Loucy (cell line): ENCODE measurements at regions not wholly inside any gene's neighbourhood (a gene's known extent, or its start where the extent isn't known, plus 50 kb on each side); places are given as distances from the start of the nearest gene placed in this dataset.

ENCODE experiments used
- H2AFZ ChIP-seq: fragments of 200-600 bp; sonication (generic); 2 replicates; pipeline ENCODE4 v1.6.0; 2016; ENCODE audit warnings: antibody characterized with exemption, mild to moderate bottlenecking, low read length, moderate library complexity
- H3F3A ChIP-seq: fragments of 200-600 bp; 2 replicates; pipeline ENCODE4 v1.6.0; 2016; ENCODE audit warnings: antibody characterized with exemption, low read depth, mild to moderate bottlenecking
- H3K27me3 ChIP-seq: fragments of 200-600 bp; sonication (generic); 2 replicates; pipeline ENCODE4 v1.6.1; 2014; ENCODE audit warnings: low read length, mild to moderate bottlenecking; ENCODE audit not compliant: insufficient read depth, poor library complexity, severe bottlenecking
- H3K36me3 ChIP-seq: fragments of 200-600 bp; sonication (generic); 2 replicates; pipeline ENCODE4 v1.6.1; 2016; ENCODE audit warnings: low read length; ENCODE audit not compliant: insufficient read depth
- H3K4me1 ChIP-seq: fragments of 200-600 bp; sonication (generic); 2 replicates; pipeline ENCODE4 v1.5.1; 2014; ENCODE audit warnings: low read length, mild to moderate bottlenecking; ENCODE audit not compliant: insufficient read depth, poor library complexity, severe bottlenecking
- H3K4me2 ChIP-seq: fragments of 200-600 bp; sonication (generic); 2 replicates; pipeline ENCODE4 v1.6.0; 2014; ENCODE audit warnings: antibody characterized with exemption, low read length, low read depth, mild to moderate bottlenecking; ENCODE audit not compliant: poor library complexity, severe bottlenecking
- H3K4me3 ChIP-seq: fragments of 200-600 bp; sonication (generic); 2 replicates; pipeline ENCODE4 v1.5.1; 2014; ENCODE audit warnings: low read length, mild to moderate bottlenecking, mixed read lengths; ENCODE audit not compliant: poor library complexity, severe bottlenecking
- H3K79me2 ChIP-seq: fragments of 200-600 bp; sonication (generic); 2 replicates; pipeline ENCODE4 v1.6.1; 2014; ENCODE audit warnings: low read length; ENCODE audit not compliant: insufficient read depth
- H3K9ac ChIP-seq: fragments of 200-600 bp; sonication (generic); 2 replicates; pipeline ENCODE4 v1.6.0; 2014; ENCODE audit warnings: mild to moderate bottlenecking, low read depth, low read length, moderate library complexity; ENCODE audit not compliant: poor library complexity, severe bottlenecking
- H3K9me2 ChIP-seq: fragments of 200-600 bp; sonication (generic); replicated peaks from 2 replicates; pipeline ENCODE4 v1.6.1; 2016; ENCODE audit warnings: low read depth, low read length, mixed read lengths
- H3K9me3 ChIP-seq: fragments of 200-600 bp; sonication (generic); 2 replicates; pipeline ENCODE4 v1.6.1; 2014; ENCODE audit warnings: mild to moderate bottlenecking, antibody characterized with exemption, low read length, low read depth; ENCODE audit not compliant: insufficient read depth
- H4K20me1 ChIP-seq: fragments of 200-600 bp; sonication (generic); 2 replicates; pipeline ENCODE4 v1.6.0; 2014; ENCODE audit warnings: antibody characterized with exemption, low read length, mild to moderate bottlenecking; ENCODE audit not compliant: insufficient read depth, poor library complexity, severe bottlenecking
- EZH2phosphoT487 ChIP-seq: fragments of 200-600 bp; IDR thresholded peaks from 2 replicates; pipeline ENCODE4 v1.6.1; 2018; ENCODE audit warnings: antibody characterized with exemption, mild to moderate bottlenecking, moderate library complexity, borderline replicate concordance
- TF ChIP-seq, protein P1 (sequence below): fragments of 200-600 bp; sonication (generic); conservative IDR thresholded peaks from 2 replicates; pipeline ENCODE4 v1.5.1; 2014; ENCODE audit warnings: mild to moderate bottlenecking, antibody characterized with exemption, low read length

DNA sequence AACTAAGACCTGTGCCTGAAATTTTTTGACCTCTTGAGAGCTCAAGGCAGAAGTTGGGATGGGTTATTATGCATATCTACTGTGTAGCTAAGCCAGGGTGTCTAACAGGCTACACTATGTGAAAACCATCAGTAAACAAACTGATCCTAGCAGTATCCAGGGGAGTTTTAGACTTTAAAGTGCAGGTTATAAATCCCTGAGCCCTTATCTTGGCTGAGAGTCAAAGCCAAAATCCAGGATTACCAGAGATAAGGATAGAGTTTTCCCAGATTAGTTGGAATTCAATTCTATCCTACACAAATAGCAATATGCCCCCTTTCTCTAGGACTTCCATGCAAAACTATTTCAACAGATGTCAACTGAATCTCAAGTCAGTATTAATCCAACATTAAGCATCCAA, 1229.7 kb downstream of the GRIK2 start:
- no peaks in the 10 kb centered on the region for H3K79me2 ChIP-seq
- no peaks in the 10 kb centered on the region for H3K9me2 ChIP-seq
- H3F3A ChIP-seq, result no peaks in the 10 kb centered on the region
- no peaks in the 10 kb centered on the region for H3K27me3 ChIP-seq
- TF ChIP-seq, protein P1, sequence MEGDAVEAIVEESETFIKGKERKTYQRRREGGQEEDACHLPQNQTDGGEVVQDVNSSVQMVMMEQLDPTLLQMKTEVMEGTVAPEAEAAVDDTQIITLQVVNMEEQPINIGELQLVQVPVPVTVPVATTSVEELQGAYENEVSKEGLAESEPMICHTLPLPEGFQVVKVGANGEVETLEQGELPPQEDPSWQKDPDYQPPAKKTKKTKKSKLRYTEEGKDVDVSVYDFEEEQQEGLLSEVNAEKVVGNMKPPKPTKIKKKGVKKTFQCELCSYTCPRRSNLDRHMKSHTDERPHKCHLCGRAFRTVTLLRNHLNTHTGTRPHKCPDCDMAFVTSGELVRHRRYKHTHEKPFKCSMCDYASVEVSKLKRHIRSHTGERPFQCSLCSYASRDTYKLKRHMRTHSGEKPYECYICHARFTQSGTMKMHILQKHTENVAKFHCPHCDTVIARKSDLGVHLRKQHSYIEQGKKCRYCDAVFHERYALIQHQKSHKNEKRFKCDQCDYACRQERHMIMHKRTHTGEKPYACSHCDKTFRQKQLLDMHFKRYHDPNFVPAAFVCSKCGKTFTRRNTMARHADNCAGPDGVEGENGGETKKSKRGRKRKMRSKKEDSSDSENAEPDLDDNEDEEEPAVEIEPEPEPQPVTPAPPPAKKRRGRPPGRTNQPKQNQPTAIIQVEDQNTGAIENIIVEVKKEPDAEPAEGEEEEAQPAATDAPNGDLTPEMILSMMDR, result no peak
- no peak for TF ChIP-seq EZH2phosphoT487
- no peaks in the 10 kb centered on the region for H3K9me3 ChIP-seq
- H4K20me1 ChIP-seq, result no peaks in the 10 kb centered on the region
- no peaks in the 10 kb centered on the region for H3K36me3 ChIP-seq
- no peak overlapping the region for H3K4me2 ChIP-seq
- no peak overlapping the region for H3K9ac ChIP-seq
- no peak overlapping the region for H3K4me3 ChIP-seq
- no peaks in the 10 kb centered on the region for H3K4me1 ChIP-seq
- no peak overlapping the region for H2AFZ ChIP-seq

DNA sequence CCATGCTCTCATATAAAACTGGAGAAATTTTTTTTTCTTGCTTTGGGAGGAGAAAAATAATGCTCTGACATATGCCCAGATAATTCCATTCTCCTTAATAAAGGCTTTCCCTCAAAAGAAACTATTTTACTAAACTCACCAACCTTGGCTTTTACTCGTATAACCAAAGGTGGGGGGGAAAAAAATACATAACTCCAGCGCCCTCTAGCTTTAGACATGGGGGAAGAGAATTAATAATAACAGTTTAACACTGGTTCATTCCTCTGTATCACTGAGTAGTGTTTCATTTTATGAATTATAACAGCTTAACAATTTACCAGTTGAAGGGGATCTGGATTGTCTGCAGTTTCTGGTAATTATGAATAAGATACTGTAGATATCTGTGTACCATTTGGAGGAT, 1226.1 kb downstream of the GRIK2 start:
- no peaks in the 10 kb centered on the region for H3K27me3 ChIP-seq
- H2AFZ ChIP-seq, result no peak overlapping the region
- H3K4me1 ChIP-seq, result no peaks in the 10 kb centered on the region
- H3K4me3 ChIP-seq, result no peak overlapping the region
- H3F3A ChIP-seq, result no peaks in the 10 kb centered on the region
- no peak overlapping the region for H3K9ac ChIP-seq
- no peaks in the 10 kb centered on the region for H3K9me2 ChIP-seq
- no peaks in the 10 kb centered on the region for H3K9me3 ChIP-seq
- H3K36me3 ChIP-seq, result no peaks in the 10 kb centered on the region
- H4K20me1 ChIP-seq, result no peaks in the 10 kb centered on the region
- TF ChIP-seq EZH2phosphoT487, result no peak
- TF ChIP-seq, protein P1, result peak; percentile 72
- no peak overlapping the region for H3K4me2 ChIP-seq
- H3K79me2 ChIP-seq, result no peaks in the 10 kb centered on the region

DNA sequence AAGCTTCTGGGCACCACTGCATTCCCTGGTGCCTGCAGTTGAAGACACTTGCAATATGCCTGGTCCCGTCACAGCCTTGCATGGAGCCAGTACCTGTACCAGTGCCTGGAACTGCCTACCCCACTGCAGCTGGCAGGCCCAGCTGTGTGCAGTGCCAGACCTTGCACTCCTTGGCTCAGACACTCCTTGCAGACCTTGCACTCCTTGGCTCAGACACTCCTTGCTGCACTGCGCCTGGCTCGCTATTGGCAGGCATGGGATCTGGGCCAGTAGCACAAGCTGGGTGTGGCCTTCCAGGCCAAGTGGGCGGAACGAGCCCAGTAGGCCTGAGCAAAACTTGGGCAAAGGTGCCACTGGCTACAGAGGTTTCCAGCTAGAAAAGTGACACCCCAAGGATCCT, 1189.1 kb downstream of the GRIK2 start:
- Histone ChIP-seq H3K9ac (no peak overlapping the region), H3K79me2 (no peaks in the 10 kb centered on the region), H3K4me2 (no peak overlapping the region), H3K36me3 (no peaks in the 10 kb centered on the region), H4K20me1 (no peaks in the 10 kb centered on the region), H2AFZ (no peak overlapping the region), H3K9me2 (no peaks in the 10 kb centered on the region), H3K27me3 (no peaks in the 10 kb centered on the region), H3K9me3 (no peaks in the 10 kb centered on the region; the same call in 1 of the 2 replicates), H3K4me3 (no peak overlapping the region), H3K4me1 (no peaks in the 10 kb centered on the region), H3F3A (no peaks in the 10 kb centered on the region)
- TF ChIP-seq, protein P1, result no peak
- TF ChIP-seq EZH2phosphoT487, result no peak
